ENCODE measurements at regions not wholly inside any gene's neighbourhood (a gene's known extent, or its start where the extent isn't known, plus 50 kb on each side); places are given as distances from the start of the nearest gene placed in this dataset.

DNA sequence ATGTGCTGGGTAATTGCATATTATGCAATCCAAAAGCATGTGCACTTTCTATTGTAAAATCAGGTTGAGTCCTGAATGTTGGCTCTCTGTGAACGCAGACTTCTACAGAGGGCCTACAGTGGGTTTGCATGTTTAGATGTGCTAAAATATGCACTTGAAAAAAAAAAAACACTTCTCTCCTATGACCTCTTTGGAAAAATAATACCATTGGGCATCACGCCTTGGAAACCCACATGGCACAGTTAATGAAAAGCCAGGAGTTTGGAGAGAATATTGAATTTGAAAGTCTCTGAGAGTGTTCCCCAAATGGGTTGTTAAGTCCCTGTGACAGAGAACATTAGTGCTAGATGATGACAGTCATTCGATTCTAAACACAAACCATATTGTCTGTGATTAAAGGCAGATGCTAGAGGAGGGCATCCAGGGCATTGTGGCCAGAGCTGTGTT is 710.4 kb upstream of the PIK3C3 start:
- DNase-seq (ENCODE audit: low spot score), result no peak

DNA sequence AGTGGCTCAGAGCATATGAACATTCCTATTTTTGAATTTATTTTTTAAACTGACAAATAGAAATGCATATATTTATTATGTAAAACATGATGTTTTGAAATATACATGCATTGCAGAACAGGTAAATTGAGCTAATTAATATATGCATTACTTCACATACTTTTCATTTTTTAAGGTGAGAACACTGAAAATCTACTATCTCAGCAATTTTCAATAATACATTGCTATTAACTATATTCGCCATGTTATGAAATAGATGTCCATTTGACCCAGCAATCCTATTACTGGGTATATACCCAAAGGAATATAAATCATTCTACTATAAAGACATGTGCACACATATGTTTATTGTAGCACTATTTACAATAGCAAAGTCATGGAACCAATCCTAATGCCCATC is 717.7 kb upstream of the PIK3C3 start:
- DNase-seq (ENCODE audit: low spot score), result no peak

DNA sequence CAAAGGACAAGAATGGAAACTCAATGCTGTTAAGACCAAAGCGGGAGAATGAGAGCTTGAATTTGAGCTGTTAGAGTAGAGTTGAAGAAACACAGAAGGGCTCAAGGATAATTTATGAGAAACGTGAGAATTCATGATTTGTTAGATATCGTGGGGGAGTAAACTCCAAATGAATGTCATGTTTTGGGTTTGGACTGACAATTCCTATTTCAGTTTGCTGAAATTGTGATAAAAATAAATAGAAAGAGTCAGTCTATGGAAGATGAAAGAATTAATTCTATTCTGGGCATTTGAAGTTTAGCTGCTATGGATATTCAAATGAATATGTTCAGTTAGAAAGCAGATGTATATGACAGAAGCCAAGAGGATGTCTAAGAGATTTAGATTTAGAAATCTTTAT is 723.4 kb upstream of the PIK3C3 start:
- DNase-seq (ENCODE audit: low spot score), result no peak

DNA sequence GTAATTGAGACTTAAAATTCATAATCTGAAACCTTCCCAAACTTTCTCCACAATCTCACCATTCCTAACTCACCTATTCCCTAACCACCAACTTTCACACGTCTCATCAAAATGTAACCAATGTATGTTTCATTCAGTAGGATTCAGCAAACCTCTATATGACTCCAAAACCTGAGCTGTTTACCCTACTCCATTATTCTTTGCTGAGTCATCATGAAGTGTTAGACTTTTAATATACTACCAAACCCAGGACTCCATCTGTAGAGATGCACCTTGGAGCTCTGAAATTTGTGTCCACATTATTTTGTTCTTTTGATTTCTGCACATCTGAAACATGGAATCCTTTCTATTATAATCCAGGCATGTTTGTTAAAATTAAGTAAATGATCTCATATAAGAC is 727.0 kb upstream of the PIK3C3 start:
- DNase-seq (ENCODE audit: low spot score), result no peak

DNA sequence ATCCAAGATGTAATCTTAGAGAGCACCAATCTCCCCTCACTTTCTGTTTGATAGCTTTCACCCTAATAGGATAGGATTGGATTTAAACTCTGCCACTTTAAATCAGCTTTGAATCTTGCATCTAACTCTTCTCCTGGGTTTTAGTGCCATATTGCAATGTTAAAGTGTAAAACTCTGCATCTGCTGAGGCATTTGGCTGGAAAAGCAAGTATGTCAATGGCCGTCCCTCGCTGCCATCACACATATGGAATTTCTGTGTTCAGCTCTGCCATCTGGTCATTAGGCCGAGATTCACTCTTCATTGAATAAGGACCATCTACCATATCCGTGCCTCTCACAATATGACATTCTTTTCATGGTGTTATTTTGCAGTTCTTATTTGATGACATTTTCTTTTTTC is 728.1 kb upstream of the PIK3C3 start:
- no peak for DNase-seq (ENCODE audit: low spot score)

DNA sequence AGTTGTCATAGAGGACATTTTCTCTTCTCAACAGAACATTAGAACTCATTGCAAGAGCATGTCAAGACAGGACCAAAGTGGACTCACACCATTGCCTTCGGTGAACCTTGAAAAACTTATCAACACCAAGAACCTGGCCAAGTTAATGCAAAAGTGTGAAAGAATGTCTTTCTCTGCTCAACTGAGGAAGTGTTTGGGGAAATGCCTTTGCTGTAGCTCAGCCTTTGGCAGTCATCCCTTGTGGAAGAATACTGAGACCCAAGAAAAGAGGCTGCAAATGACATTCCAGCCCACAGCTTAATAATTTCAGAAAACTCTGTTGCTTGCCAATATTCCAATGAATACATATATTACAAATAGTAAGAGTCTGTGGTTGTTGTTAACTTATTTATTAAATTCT is 728.8 kb upstream of the PIK3C3 start:
- no peak for DNase-seq (ENCODE audit: low spot score)

DNA sequence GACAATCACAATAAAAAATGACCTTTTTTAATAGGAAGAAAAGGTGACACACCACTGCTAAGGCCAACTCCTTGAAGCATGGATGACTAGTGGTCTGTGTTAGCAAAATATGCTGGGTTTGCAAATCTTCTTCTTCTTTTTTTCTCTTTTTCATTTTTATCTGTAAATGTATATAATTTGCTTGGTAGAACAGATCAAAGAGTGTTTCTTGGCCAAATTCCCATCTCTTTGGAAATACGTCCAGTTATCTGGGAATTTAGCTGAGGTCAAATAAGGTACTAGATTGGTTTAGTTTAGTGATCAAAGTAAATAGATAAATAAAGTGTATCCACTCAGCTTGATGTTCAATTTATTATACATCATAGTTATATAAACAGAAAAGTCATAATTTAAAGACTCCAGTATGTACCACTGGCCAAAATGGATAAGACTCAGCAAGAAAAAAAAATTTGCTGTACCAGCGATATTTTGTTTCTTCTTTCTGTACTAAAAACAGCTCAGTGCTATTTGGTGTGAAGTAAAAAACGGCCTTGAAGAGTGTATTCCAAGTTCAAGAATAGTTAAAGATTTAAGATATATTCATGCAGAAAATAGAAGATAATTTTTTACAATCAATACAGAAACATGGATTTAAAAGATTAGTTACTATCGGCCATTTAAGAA is 738.6 kb upstream of the PIK3C3 start:
- no peak for DNase-seq (ENCODE audit: low spot score)

DNA sequence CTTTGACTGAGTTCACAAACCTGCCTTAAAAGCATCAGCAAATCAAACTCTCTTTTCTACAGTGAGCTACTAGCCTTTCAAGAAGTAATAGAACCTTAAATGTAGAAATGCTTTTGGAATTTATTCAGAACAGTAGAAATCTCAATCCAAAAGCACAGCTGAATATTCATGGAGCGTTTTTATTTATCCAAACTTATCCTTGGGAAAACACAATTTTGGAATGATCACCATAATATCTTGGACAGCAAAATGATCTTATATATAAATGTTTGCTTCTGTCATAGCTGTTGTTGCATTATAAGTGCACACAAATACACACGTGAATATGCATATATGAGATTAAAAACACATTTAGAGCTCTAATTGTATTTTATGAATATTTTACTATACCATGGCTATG is 747.3 kb upstream of the PIK3C3 start:
- DNase-seq (ENCODE audit: low spot score), result no peak

DNA sequence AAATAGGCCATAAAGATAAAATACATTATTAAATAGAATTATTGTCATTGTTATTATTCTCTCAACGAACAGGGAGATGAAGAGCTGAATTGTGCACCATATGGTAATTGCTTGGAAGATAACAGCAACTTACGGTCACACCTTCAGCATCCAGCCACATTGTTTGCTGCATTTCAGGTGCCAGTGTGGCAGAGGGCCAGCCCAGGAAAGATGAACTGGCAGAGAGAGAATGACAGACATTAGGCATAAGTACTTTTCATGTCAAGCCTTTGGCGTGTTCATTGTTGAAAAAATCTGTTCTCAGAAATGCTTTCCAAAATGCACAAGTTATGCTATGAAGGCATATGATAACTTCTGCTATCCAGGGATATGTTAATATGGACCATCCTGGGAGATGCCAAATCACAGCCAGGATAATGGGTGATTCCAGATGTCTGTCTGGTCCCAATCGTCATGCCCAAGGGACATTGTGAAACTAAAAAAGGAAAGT is 748.6 kb upstream of the PIK3C3 start:
- DNase-seq (ENCODE audit: low spot score), result no peak

DNA sequence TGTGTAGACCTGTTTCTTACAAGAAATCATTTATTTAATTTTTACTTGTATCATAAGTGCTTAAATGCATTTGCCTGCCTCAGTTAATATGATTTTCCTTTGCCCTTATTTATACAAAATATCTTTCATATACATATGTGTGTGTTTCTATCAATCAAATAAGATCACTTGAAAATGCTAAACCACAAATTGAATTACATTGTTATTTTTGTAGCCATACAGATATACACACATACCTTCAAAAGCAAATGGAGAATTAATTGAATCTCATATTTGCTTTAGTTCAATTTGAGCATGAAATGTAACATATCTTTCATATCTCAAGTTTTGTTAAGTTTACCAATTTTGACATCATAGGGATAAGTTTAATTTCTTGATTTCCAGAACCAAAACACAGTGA is 755.8 kb upstream of the PIK3C3 start:
- no peak for DNase-seq (ENCODE audit: low spot score)

DNA sequence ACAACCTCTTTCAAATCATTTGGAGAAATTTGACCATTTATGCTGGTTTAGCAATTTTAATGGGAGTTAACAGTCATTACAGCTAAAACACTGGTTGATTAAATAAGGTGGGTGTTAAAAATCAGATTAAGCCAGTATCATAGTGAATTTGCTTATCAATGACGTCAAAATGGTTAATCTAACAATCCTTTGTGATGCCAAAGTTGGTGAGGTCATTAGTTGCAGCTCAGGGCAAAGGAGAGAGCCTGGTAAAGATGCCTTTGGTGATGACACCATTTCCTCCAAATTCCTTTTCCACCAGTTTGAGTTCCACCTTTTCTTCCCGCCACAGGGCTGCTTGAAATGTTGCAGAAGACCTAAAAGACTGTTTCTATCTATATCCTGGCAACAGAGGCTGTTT is 757.1 kb upstream of the PIK3C3 start:
- no peak for DNase-seq (ENCODE audit: low spot score)

DNA sequence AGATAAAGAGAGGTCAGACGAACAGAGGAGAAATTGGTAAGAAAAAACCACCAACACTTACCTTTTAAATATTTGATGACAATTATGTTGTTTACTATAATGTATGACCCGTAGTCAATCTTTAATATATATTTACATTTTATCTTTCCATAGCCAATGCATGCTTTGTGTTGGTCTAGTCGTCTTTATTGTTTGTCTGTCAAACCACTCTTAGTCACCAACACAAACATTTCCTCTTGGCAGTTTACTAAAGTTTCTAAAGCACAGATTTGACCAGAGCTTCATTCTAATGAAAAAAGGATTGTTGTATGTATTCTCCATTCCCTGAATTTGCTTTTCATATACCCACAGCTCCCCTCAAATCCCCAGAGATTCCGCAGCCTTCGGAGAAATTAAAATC is 784.7 kb upstream of the PIK3C3 start:
- DNase-seq (ENCODE audit: low spot score), result no peak

DNA sequence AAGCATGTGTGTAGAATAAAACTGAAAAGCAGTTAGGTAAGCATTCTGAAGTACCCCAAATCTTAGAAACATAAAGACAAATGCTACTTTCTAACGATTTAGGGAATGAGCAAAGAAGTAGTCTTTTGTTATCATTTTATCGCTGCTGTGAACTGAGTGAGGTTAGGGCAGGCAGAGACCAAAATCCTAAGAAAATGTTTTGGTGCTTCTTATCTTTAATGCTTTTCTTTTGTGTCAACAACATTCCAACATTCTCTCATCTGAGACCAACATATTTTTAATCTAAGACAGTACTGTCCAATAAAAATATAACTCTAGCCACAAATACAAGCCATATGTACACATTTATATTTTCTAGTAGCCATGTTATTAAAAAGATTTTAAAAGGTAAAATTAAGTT is 789.4 kb upstream of the PIK3C3 start:
- DNase-seq (ENCODE audit: low spot score), result no peak

DNA sequence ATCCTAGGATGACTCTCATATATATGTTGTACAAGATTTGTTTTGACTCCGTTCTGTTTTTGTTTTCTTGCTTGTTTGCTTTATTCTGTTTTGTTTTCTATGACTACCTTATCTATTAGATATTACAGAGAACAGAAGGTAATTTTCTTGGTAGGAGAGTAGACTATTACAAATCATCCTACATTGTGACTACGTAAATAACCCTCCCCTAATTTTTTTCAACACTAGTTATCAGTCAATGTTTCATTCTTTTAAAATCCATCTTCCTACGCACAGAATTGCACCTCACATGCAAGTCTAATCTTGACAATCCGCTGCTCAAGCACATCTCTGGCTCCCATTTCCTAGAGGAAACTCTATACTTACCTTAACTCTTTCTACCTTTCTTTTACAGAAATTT is 792.3 kb upstream of the PIK3C3 start:
- no peak for DNase-seq (ENCODE audit: low spot score)

DNA sequence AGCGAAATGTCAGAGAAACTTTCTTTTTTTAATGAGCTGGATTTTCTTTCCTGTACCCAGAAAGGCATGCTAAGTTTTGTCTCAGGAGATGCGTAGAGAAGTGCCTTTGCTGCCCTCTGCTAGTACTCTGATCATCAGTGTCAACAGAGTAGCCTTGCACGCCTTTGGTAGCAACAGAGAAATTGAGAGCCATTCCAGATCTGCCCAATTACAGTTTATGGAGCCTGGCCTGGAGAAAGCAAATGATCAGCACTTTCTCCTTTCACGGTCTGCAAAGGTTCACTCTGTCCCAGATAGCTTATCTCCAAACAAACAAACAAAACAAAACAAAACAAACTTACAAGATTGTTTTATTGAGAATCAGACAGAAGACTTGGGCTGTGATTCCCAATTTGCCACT is 792.8 kb upstream of the PIK3C3 start:
- DNase-seq (ENCODE audit: low spot score), result no peak

DNA sequence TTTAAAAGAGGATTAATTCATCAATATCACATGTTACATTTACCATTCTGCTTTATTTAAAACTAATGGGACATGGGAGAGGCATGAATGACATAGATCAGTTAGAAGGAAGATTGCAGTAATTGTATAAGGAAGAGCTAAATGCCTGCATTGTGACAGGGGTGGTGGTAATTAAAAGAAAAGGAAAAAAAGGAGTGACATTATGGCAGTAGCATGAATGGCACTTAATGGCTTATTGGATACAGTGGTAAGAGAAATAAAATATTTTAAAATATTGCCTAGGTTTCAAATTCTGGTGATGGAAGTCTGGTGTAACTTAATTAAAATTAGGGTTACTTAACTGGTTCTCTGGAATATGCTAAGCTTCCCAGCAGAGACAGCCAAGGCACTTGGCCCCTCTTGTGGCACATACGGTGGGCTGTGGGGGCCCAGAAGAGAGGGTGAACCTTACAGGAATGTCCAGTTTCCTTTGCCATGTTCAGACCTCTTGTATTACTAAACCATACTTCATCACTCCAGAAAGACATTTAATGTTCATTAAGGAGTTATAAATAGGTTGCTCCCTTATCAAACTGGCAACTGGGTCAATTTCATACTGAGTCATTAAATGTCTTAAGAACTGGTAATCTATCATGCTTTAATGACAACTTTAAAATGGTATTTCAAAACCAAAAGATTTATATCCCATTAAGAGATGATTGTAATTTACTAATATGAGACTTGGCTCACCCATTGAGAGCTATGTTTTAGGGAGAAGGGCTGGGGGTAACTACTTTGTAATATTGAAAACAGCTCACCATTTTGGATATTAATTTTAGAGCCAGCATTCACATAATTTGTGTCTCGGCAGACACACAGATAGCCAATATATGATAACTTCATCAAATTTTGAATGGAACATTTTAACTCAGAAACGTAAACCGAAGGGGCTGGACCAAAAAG is 798.9 kb upstream of the PIK3C3 start:
- DNase-seq (ENCODE audit: low spot score), result no peak

DNA sequence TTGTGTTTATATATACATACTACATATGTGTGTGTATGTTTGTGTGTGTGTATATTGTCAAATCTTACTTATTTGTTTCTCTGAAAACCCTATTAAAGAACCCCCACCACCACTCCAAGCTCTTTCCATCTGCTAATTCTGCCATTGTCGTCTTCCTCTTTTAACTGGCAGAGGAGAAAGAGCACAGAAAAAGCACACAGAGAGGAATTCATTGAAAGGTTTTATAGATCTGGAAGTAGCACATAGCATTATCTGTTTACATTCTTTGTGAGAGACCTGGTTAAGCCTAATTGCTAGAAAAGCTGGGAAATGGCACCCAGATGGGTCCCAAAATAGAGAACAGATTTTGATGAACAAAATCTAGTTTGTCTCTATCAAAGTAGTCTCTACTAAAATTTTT is 800.0 kb upstream of the PIK3C3 start:
- no peak for DNase-seq (ENCODE audit: low spot score)

DNA sequence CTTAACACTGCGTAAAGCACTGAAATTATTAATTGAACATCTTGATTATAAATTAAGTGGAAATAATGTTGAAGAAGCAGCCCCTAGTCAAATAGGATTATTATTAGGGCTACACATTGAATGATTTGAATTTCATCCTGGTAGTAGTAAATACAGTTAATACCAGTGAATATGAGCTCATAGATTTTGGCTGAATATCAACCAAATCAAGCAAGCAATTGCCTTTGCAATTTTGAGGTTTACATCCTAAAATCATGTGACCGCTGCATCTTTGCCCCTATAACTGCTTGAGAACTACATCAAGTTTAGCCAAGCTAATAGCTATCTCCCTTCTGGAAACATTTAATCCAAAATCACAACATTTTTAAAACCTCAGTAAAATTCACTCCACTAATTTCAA is 801.2 kb upstream of the PIK3C3 start:
- no peak for DNase-seq (ENCODE audit: low spot score)

DNA sequence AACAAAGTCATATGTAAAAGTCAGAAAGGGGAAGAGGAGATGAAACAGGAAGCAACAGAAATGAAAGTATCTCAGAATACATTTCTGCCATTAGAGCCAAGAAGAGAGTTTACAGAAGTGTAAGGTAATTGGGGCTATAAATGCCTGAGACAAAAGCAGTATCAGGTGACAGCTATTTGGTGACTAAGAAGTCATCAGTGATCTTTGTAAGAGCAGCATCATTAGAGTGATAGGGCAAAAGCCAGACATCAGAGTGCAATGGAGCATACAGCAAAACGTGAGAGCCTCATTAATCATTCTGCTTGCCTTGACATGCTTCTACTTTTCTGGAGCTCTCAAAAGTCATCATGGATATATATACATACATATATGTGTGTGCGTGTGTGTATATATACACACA is 804.7 kb upstream of the PIK3C3 start:
- no peak for DNase-seq (ENCODE audit: low spot score)

DNA sequence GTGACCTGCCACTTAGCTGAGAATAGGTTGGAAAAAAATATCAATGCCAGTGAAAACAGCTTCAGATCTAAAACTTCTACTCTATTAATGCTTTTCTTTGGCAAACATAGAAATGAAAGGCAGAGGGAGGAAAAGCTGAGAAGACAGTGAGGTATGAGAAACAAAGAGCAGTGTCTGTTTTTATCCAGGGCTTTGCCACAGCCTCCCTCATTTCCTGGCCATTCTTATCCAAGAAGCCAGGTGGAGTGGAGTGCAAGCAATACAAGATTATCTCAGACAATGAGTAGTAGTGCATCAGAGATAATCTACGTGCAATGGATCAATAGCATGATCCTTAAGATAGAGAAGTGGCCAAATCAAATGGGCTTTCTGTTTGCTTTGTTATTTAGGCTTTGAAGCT is 808.7 kb upstream of the PIK3C3 start:
- no peak for DNase-seq (ENCODE audit: low spot score)

DNA sequence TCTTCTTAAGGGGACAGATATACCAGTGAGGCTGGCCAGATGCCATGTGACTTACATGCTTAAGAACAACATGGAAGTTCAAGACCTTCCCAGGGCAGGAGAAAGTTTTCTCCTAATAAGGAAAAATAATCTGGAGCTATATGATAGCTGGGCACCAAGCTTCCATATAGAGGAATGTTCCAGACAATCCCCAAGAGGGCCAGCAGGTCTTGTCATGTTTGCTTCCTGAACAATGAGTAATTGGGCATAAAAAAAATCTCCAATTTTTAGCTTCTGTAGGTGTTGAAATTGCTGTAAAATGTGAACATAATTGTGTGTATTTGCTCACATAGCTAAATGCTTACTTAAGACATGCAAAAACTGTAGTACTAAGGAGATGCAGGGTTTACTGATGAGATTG is 809.5 kb upstream of the PIK3C3 start:
- DNase-seq (ENCODE audit: low spot score), result no peak

DNA sequence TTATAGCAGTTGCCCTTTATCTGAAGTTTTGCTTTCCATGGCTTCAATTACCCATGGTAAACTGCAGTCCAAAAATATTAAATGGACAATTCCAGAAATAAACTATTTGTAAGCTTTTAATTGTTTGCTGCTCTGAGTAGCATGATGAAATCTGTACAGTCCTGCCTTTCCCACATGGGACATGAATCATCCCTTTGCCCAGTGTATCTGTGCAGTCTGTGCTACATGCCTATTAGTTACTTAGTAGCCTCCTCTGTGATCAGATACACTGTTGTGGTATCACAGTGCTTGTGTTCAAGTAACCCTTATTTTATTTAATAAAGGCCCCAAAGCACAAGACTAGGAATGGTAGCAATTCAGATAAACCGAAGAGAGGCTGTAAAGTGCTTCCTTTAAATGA is 810.6 kb upstream of the PIK3C3 start:
- no peak for DNase-seq (ENCODE audit: low spot score)

DNA sequence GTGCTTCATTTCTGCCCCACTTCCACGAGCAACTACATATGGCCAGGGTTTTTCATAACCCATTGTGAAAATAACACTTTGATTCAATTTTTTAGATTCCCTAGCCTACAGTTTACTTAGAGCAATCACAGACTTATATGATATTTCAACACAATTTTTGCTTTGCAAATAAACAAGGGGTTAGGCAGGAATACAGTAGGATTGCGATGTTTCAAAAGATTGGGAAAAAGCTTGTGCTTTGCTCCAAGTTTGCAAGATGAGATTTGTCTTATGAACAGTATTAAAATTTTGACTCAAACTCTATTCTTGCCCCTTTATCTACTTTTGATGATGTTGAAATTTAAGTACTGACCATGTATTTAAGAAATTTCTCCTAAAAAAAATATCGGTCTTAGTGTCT is 814.5 kb upstream of the PIK3C3 start:
- no peak for DNase-seq (ENCODE audit: low spot score)

Measured in ureter (tissue), 1 donor.